Progenitor cell of endocrine pancreas (in vitro differentiated cells): ENCODE measurements at regions not wholly inside any gene's neighbourhood (a gene's known extent, or its start where the extent isn't known, plus 50 kb on each side); places are given as distances from the start of the nearest gene placed in this dataset.

Experiments used
- DNase-seq: peaks from one replicate; pipeline ENCODE4 v3.0.0; 2021; ENCODE audit warnings: low spot score; ENCODE audit not compliant: unreplicated experiment
- H3K27ac Mint-ChIP-seq: 2 replicates; pipeline ENCODE4 v1.8.0; 2021; ENCODE audit warnings: mild to moderate bottlenecking, moderate library complexity, mixed read lengths
- H3K27me3 Mint-ChIP-seq: 2 replicates; pipeline ENCODE4 v1.8.0; 2021; ENCODE audit warnings: mixed read lengths
- H3K36me3 Mint-ChIP-seq: 2 replicates; pipeline ENCODE4 v1.8.0; 2022; ENCODE audit warnings: mixed read lengths; ENCODE audit not compliant: insufficient read depth
- H3K4me1 Mint-ChIP-seq: 2 replicates; pipeline ENCODE4 v1.8.0; 2021; ENCODE audit warnings: low read depth, mixed read lengths
- H3K4me3 Mint-ChIP-seq: 2 replicates; pipeline ENCODE4 v1.8.0; 2021; ENCODE audit warnings: low read depth, mild to moderate bottlenecking, moderate library complexity, mixed read lengths
- H3K9me3 Mint-ChIP-seq: 2 replicates; pipeline ENCODE4 v1.8.0; 2021; ENCODE audit warnings: low read depth, mixed read lengths
- CTCF ChIP-seq: fragments of 200-600 bp; sonication (generic); IDR thresholded peaks from one replicate; pipeline ENCODE4 v1.5.0; 2021; ENCODE audit warnings: antibody characterized with exemption, mild to moderate bottlenecking; ENCODE audit not compliant: unreplicated experiment

DNA sequence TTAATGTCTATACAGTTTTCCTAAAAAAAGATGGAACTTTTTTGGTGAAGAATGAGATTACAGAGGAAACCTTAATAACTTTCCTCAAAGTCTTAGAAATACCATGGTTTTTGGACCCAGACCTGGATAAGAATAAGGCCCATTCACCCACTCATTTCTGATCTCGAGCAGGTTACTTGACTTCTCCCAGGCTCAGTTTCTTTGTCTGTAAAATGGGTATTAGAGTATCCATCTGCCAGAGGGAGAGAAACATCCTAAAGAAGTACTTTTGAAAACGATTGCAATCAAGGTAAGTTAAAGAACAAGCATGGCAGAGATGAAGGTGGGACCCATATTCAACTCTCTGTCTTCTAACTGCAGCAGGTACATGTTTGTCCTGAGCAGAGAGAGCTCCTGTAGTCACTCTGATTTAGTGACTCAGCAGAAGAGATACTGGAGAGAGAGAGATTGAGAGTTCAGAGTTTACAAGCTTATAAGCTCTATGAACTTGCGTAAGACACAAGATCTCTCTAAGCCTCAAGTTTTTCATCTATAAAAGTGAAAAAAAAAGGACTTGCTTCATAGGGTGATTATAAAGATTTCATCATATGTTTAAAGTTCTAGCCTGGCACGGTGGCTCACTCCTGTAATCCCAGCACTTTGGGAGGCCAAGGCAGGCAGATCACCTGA is 379.4 kb upstream of the SGCD start:
- peaks cover 5% of the 10 kb centered on the region for H3K4me1 Mint-ChIP-seq
- no peaks in the 10 kb centered on the region for H3K36me3 Mint-ChIP-seq
- no peak overlapping the region for H3K27ac Mint-ChIP-seq
- no peak for DNase-seq
- no peak overlapping the region for H3K4me3 Mint-ChIP-seq
- peaks cover 14% of the 10 kb centered on the region for H3K27me3 Mint-ChIP-seq
- TF ChIP-seq CTCF = no peak
- no peaks in the 10 kb centered on the region for H3K9me3 Mint-ChIP-seq

- no peak for TF ChIP-seq CTCF
- Mint-ChIP-seq H3K36me3 (no peaks in the 10 kb centered on the region), H3K9me3 (no peaks in the 10 kb centered on the region), H3K27me3 (peaks cover 14% of the 10 kb centered on the region), H3K4me1 (peaks cover 5% of the 10 kb centered on the region), H3K27ac (no peak overlapping the region), H3K4me3 (no peak overlapping the region)
- no peak for DNase-seq
These were observed 378.4 kb upstream of the SGCD start for GRCh38 chr5:155948576-155948975.

- no peak overlapping the region for H3K4me3 Mint-ChIP-seq
- H3K9me3 Mint-ChIP-seq = no peaks in the 10 kb centered on the region
- H3K27ac Mint-ChIP-seq = no peak overlapping the region
- H3K36me3 Mint-ChIP-seq = no peaks in the 10 kb centered on the region
- H3K27me3 Mint-ChIP-seq = peaks cover 3% of the 10 kb centered on the region
- TF ChIP-seq CTCF = no peak
- H3K4me1 Mint-ChIP-seq = peaks cover 1% of the 10 kb centered on the region
- DNase-seq = no peak
These were observed 374.4 kb upstream of the SGCD start for GRCh38 chr5:155952486-155953089.

DNA sequence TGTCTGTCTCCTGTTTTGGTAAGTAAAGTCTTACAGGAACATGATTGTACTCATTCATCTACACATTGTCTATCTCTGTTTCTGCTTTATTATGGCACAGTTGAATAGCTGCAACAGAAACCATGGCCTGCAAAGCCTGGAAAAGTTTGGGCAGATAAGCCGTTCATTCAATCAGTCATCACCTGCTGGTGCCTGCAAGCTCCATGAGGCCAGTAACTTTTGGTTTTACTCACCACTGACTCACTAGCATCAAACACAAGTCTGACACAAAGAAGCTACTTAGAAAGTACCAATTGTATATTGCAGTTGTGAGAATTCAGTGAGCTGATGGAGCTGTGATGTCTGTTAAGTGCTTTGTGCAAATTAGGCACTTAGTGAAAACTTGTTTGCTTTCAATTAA is 373.6 kb upstream of the SGCD start:
- H3K27me3 Mint-ChIP-seq = peaks cover 3% of the 10 kb centered on the region
- peaks cover 1% of the 10 kb centered on the region for H3K4me1 Mint-ChIP-seq
- no peak overlapping the region for H3K27ac Mint-ChIP-seq
- no peaks in the 10 kb centered on the region for H3K9me3 Mint-ChIP-seq
- no peak overlapping the region for H3K4me3 Mint-ChIP-seq
- DNase-seq = no peak
- no peak for TF ChIP-seq CTCF
- H3K36me3 Mint-ChIP-seq = no peaks in the 10 kb centered on the region

DNA sequence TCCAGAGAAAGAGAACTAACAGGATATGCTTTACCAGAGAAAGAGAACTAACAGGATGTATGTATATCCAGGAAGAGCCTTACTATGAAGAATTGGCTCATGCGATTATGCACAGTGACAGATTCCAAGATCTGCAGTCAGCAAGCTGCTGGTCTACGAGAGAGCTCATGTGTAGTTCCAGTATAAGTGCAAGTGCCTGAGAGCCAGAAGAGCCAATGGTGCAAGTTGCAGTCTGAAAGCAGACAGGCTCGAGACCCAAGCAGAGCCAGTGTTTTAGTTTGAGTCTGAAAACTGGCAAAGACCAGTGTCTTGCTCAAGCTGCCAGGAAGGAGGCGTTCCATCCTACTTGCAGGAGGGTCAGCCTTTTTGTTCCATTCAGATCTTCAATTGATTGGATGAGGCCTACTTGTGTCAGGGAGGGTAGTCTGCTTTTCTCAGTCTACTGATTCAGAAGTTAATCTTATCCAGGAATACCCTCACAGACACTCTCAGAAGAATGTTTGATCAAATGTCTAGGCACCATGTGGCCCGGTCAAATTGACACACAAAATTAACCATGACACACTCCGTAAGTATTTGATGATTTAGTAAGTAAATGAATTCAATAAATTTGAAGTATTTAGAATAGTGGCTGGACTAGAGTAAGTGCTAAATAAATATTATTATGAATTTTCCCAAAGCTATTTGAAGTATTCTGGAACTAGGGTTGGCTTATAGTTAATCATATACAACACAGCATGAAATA is 372.1 kb upstream of the SGCD start:
- Mint-ChIP-seq H3K27ac (no peak overlapping the region), H3K4me1 (peaks cover 1% of the 10 kb centered on the region), H3K4me3 (no peak overlapping the region), H3K9me3 (no peaks in the 10 kb centered on the region), H3K27me3 (no peaks in the 10 kb centered on the region), H3K36me3 (no peaks in the 10 kb centered on the region)
- no peak for TF ChIP-seq CTCF
- no peak for DNase-seq
